ENCODE measurements at regions not wholly inside any gene's neighbourhood (a gene's known extent, or its start where the extent isn't known, plus 50 kb on each side); places are given as distances from the start of the nearest gene placed in this dataset.

DNA sequence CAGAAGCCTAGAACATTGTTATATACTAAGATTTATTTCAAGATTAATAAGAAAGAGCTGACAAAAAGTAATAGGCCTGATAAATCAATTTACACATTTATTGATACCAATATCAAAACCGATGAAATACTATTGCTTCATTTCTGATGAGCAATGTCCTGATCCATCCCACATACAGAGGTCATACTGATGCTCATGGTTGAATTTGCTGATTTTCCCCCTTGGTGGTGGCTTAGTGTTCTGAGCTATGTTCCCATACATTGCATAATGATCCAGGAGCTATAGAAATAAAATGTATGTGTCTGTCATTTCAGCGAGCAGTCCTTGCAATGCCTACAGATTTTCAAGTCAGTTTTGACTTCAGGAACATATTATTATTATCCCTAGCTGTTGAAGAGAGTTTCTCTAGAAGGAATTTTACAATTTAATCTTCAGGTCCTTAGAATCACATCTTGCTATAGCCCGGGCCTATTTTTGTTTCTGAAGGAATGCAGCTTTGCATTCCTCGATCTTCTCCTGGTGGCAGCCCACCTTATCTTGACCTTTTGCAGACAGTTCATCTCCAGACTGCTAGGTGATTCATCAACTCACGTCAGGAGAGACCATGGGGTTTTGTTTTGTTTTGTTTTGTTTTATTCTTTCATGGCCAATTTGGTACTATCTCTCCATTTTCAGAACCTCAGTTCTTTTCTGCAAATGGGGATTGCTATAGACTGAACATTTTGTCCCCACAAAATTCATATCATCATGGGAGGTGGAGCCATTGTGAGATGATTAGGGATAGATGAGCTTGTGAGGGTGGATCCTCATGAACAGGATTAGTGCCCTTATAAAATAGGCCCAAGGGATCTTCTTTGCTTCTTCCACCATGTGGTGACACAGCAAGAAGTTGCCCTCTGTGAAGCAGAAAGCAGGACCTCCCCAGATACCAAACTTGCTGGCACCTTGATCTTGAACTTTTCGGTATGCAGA, 465.6 kb upstream of the IGFBP3 start:
- no peaks in the 10 kb centered on the region for H3K27me3 ChIP-seq
- intact Hi-C loops (cut with DNase I; ENCODE audit: low total_unique reads): no loop called here
- H3K4me3 ChIP-seq: no peak overlapping the region
- TF ChIP-seq, protein P1, sequence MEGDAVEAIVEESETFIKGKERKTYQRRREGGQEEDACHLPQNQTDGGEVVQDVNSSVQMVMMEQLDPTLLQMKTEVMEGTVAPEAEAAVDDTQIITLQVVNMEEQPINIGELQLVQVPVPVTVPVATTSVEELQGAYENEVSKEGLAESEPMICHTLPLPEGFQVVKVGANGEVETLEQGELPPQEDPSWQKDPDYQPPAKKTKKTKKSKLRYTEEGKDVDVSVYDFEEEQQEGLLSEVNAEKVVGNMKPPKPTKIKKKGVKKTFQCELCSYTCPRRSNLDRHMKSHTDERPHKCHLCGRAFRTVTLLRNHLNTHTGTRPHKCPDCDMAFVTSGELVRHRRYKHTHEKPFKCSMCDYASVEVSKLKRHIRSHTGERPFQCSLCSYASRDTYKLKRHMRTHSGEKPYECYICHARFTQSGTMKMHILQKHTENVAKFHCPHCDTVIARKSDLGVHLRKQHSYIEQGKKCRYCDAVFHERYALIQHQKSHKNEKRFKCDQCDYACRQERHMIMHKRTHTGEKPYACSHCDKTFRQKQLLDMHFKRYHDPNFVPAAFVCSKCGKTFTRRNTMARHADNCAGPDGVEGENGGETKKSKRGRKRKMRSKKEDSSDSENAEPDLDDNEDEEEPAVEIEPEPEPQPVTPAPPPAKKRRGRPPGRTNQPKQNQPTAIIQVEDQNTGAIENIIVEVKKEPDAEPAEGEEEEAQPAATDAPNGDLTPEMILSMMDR (IDR thresholded peaks at IDR 0.05): no peak
- no peak for TF ChIP-seq POLR2A (IDR thresholded peaks at IDR 0.05)
- H3K36me3 ChIP-seq: no peaks in the 10 kb centered on the region
- no peaks in the 10 kb centered on the region for H3K9me3 ChIP-seq
- H3K27ac ChIP-seq: no peak overlapping the region
- H3K4me1 ChIP-seq: no peaks in the 10 kb centered on the region
- no peak for DNase-seq

- Histone ChIP-seq H3K27ac (no peak overlapping the region), H3K36me3 (no peaks in the 10 kb centered on the region), H3K9me3 (no peaks in the 10 kb centered on the region), H3K4me1 (no peaks in the 10 kb centered on the region), H3K27me3 (no peaks in the 10 kb centered on the region), H3K4me3 (no peak overlapping the region)
- intact Hi-C loops (cut with DNase I; ENCODE audit: low total_unique reads): no loop called here
- no peak for DNase-seq
- TF ChIP-seq, protein P1 (IDR thresholded peaks at IDR 0.05): no peak
- no peak for TF ChIP-seq POLR2A (IDR thresholded peaks at IDR 0.05)
Observed at GRCh38 chr7:46385662-46386309, 464.7 kb upstream of the IGFBP3 start.

DNA sequence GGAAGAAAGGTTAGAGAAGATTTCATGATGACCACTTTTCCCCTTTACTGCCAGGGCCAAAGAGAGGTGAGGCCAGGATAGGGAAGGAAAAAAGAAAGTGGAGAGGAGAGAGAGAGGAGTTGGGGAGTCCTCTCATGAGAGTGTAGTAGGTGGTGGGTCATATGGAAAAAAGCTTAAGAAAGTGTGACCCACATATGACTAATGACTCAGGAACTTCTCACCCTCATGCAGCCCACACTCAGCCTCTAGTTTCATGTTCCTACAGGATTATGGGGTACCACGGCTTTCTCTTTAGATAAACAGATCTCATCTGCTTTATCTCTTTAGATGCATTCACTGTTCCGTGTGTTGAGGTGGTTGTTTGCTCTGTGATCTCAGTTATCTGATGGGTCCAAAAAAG, 462.5 kb upstream of the IGFBP3 start:
- no peaks in the 10 kb centered on the region for H3K4me1 ChIP-seq
- H3K4me3 ChIP-seq: no peak overlapping the region
- TF ChIP-seq, protein P1 (IDR thresholded peaks at IDR 0.05): no peak
- no peak for TF ChIP-seq POLR2A (IDR thresholded peaks at IDR 0.05)
- H3K27ac ChIP-seq: no peak overlapping the region
- H3K27me3 ChIP-seq: no peaks in the 10 kb centered on the region
- H3K36me3 ChIP-seq: no peaks in the 10 kb centered on the region
- intact Hi-C loops (cut with DNase I; ENCODE audit: low total_unique reads): no loop called here
- no peaks in the 10 kb centered on the region for H3K9me3 ChIP-seq
- no peak for DNase-seq

DNA sequence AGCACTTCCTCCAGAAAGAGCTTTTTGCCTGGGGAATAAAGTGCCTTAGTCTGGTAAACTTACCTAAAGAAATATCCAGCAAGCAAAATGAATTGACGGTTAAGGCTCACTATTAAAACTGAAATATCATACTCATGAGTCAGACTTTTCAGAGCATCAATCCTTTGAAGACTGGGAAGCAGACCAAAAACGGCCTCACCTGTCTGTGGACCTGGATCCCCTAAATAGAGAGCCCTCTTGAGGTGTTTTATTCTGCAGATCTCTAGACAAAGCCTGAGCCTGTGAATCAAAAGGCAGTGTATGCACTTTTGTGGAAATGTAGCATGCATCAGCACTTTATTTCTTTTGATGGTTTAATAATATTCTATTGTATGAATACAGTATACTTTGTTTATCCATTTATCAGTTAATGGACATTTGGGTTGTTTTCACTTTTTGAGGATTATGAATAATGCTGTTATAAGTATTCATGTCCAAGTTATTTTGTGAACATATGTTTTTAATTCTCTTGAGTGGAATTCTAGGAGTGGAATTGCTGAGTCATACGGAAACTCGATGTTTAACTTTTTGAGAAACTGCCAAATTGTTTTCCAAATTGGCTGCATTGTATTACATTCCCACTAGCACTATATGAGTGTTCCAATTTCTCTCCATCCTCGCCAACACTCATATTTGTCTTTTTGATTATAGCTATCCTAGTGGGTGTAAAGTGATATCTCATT, 449.0 kb upstream of the IGFBP3 start:
- Histone ChIP-seq H3K4me3 (no peak overlapping the region), H3K4me1 (peaks cover 0 to 4% of the 10 kb centered on the region in 2 donors), H3K9me3 (no peaks in the 10 kb centered on the region), H3K36me3 (no peaks in the 10 kb centered on the region), H3K27me3 (no peaks in the 10 kb centered on the region), H3K27ac (no peak overlapping the region)
- TF ChIP-seq POLR2A (IDR thresholded peaks at IDR 0.05): no peak
- TF ChIP-seq, protein P1 (IDR thresholded peaks at IDR 0.05): no peak
- DNase-seq: no peak
- intact Hi-C loops (cut with DNase I; ENCODE audit: low total_unique reads): no loop called here
